ENCODE measurements at regions not wholly inside any gene's neighbourhood (a gene's known extent, or its start where the extent isn't known, plus 50 kb on each side); places are given as distances from the start of the nearest gene placed in this dataset.
A peak's percentile ranks its signal among the peaks of the same experiment; 100 is the strongest.

DNA sequence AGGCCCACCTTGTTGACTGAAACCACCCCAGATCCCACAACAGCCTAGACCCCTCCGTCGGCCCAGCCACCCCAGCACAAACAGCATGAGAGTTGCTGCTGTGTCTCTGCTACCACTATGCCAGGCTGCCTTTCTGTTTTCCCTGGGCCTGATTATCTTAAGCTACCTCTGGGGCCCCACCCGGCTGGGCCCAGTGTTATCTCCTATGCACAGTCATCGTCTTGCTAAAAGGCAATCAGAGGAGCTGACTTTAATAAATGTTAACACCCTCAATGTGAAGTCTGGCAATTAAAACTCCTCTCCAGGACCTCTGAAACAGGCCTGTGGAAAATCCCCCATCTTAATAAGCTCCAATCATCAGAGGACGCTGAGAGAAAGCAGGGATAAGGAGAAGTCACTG is 144.9 kb downstream of the FAM114A2 start:
- WGBS, 2 experiments (ENCODE audit: extremely low coverage in 2 of 2, insufficient read length in 1 of 2) = 67% methylated on average over 1 of the region's 5 CpGs; no CpG with 5 or more reads in 1 of the 2 experiments
- dilution Hi-C loops (cut with HindIII; ENCODE audit: low sequenced_read_pairs, unreplicated experiment) = no loop called here

More for the DNA sequence above, 144.9 kb downstream of the FAM114A2 start:
- Histone ChIP-seq H3K9ac (ENCODE audit: low read depth, low read length) (no peak overlapping the region), H4K5ac (ENCODE audit: low read depth, low read length) (no peak overlapping the region), H2BK120ac (ENCODE audit: low read depth, low read length) (peak overlapping the region; percentile 32; the same call in 1 of the 2 replicates), H3K4ac (ENCODE audit: low read depth, low read length) (no peak overlapping the region), H3K9me1 (ENCODE audit: insufficient read depth, low read length) (no peaks in the 10 kb centered on the region; the same call in 1 of the 2 replicates), H2BK20ac (ENCODE audit: low read depth, low read length) (peak overlapping the region; percentile 65; the same call in 1 of the 2 replicates), H2BK15ac (ENCODE audit: low read depth, low read length) (no peak overlapping the region; the same call in 2 of the 3 replicates), H3K4me1 (ENCODE audit: control insufficient read depth, insufficient read depth, low read length) (0 out of 2 replicates have a peak, but pooled peaks cover 2% of the 10 kb centered on the region), H3K79me1 (ENCODE audit: low read depth in 1 of 2, low read length in 2 of 2) (no peaks in the 10 kb centered on the region), H3K56ac (ENCODE audit: extremely low read depth, insufficient read depth, low read length) (no peak overlapping the region), H3K9me3 (ENCODE audit: control insufficient read depth, insufficient read depth, low read length) (no peaks in the 10 kb centered on the region), H3K18ac (ENCODE audit: low read depth, low read length) (no peak overlapping the region), H3K36me3 (ENCODE audit: control insufficient read depth, insufficient read depth, low read length) (no peaks in the 10 kb centered on the region), H2AFZ (replicated peaks; ENCODE audit: low read length, poor library complexity) (no peak overlapping the region), H4K91ac (ENCODE audit: insufficient read depth, low read depth, low read length) (no peak overlapping the region), H4K20me1 (ENCODE audit: insufficient read depth, low read length) (no peaks in the 10 kb centered on the region), H3K4me3 (ENCODE audit: insufficient read depth, low read depth, low read length) (no peak overlapping the region), H3K27ac (ENCODE audit: insufficient read depth, low read length) (no peak overlapping the region), H3K4me2 (ENCODE audit: low read depth, low read length) (no peak overlapping the region), H2BK5ac (ENCODE audit: low read depth, low read length, poor library complexity, severe bottlenecking) (no peak overlapping the region), H4K8ac (ENCODE audit: low read depth in 2 of 2, low read length in 2 of 2) (no peak overlapping the region; a peak in 1 of 4 replicates), H3K27me3 (ENCODE audit: control insufficient read depth, insufficient read depth, low read length) (no peaks in the 10 kb centered on the region), H3K23ac (ENCODE audit: low read depth, low read length) (no peak overlapping the region), H2AK9ac (replicated peaks; ENCODE audit: low read depth, low read length, poor library complexity) (no peak overlapping the region), H3K14ac (replicated peaks; ENCODE audit: low read depth, low read length) (no peak overlapping the region), H2AK5ac (ENCODE audit: low read depth, low read length) (no peak overlapping the region)
- in situ Hi-C loops (cut with MboI; ENCODE audit: low sequenced_read_pairs) = no loop called here
- intact Hi-C loops (cut with micrococcal nuclease) = no loop called here
- no peak for TF ChIP-seq MXI1 (IDR thresholded peaks at IDR 0.05; ENCODE audit: borderline replicate concordance, low read depth, low read length)
- no peak for TF ChIP-seq POLR2A (IDR thresholded peaks at IDR 0.05; ENCODE audit: low read depth, low read length)
- no peak for TF ChIP-seq BHLHE40 (IDR thresholded peaks at IDR 0.05; ENCODE audit: low read depth, low read length)
- TF ChIP-seq, protein P1, sequence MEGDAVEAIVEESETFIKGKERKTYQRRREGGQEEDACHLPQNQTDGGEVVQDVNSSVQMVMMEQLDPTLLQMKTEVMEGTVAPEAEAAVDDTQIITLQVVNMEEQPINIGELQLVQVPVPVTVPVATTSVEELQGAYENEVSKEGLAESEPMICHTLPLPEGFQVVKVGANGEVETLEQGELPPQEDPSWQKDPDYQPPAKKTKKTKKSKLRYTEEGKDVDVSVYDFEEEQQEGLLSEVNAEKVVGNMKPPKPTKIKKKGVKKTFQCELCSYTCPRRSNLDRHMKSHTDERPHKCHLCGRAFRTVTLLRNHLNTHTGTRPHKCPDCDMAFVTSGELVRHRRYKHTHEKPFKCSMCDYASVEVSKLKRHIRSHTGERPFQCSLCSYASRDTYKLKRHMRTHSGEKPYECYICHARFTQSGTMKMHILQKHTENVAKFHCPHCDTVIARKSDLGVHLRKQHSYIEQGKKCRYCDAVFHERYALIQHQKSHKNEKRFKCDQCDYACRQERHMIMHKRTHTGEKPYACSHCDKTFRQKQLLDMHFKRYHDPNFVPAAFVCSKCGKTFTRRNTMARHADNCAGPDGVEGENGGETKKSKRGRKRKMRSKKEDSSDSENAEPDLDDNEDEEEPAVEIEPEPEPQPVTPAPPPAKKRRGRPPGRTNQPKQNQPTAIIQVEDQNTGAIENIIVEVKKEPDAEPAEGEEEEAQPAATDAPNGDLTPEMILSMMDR (conservative IDR thresholded peaks at IDR 0.05; ENCODE audit: low read depth, low read length) = no peak
- TF ChIP-seq CHD1 (IDR thresholded peaks at IDR 0.05; ENCODE audit: low read depth, low read length) = no peak
- TF ChIP-seq, protein P2, sequence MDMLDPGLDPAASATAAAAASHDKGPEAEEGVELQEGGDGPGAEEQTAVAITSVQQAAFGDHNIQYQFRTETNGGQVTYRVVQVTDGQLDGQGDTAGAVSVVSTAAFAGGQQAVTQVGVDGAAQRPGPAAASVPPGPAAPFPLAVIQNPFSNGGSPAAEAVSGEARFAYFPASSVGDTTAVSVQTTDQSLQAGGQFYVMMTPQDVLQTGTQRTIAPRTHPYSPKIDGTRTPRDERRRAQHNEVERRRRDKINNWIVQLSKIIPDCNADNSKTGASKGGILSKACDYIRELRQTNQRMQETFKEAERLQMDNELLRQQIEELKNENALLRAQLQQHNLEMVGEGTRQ (IDR thresholded peaks at IDR 0.05; ENCODE audit: low read depth, low read length) = no peak
- TF ChIP-seq CEBPB (IDR thresholded peaks at IDR 0.05; ENCODE audit: low read depth, low read length) = no peak
- no peak for TF ChIP-seq NFE2L2 (IDR thresholded peaks at IDR 0.05; ENCODE audit: low read depth, low read length)
- TF ChIP-seq, protein P3, sequence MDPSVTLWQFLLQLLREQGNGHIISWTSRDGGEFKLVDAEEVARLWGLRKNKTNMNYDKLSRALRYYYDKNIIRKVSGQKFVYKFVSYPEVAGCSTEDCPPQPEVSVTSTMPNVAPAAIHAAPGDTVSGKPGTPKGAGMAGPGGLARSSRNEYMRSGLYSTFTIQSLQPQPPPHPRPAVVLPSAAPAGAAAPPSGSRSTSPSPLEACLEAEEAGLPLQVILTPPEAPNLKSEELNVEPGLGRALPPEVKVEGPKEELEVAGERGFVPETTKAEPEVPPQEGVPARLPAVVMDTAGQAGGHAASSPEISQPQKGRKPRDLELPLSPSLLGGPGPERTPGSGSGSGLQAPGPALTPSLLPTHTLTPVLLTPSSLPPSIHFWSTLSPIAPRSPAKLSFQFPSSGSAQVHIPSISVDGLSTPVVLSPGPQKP (IDR thresholded peaks at IDR 0.05; ENCODE audit: borderline replicate concordance, low read depth, low read length) = no peak
- no peak for TF ChIP-seq MAZ (IDR thresholded peaks at IDR 0.05; ENCODE audit: borderline replicate concordance, low read depth, low read length)
- TF ChIP-seq FOS (IDR thresholded peaks at IDR 0.05; ENCODE audit: low read depth, low read length) = no peak
- no peak for TF ChIP-seq SMC3 (IDR thresholded peaks at IDR 0.05; ENCODE audit: low read depth, low read length)
- TF ChIP-seq RCOR1 (IDR thresholded peaks at IDR 0.05; ENCODE audit: insufficient replicate concordance, low read length) = no peak
- TF ChIP-seq RFX5 (IDR thresholded peaks at IDR 0.05; ENCODE audit: low read depth, low read length) = no peak
- no peak for TF ChIP-seq MAFK (IDR thresholded peaks at IDR 0.05; ENCODE audit: low read depth, low read length)
- TF ChIP-seq RAD21 (IDR thresholded peaks at IDR 0.05; ENCODE audit: low read length) = no peak
- no TSS peak for BruUV-seq (replicated peaks)
- ChIA-PET POLR2A (ENCODE audit: unreplicated experiment) (no interaction called here), CTCF (no interaction called here)
- ATAC-seq (ENCODE audit: low read depth) = no peak
- no peak for DNase-seq

Data from IMR-90 (cell line).